GM12878 (cell line): ENCODE measurements at regions not wholly inside any gene's neighbourhood (a gene's known extent, or its start where the extent isn't known, plus 50 kb on each side); places are given as distances from the start of the nearest gene placed in this dataset.

ENCODE experiments used
- ATAC-seq: fragments of 200-7000 bp; cut with Tn5 transposase; 3 replicates; pipeline ENCODE4 v1.9.1; 2020; ENCODE audit warnings: mild to moderate bottlenecking, moderate library complexity
- BruUV-seq: library from RNA; stranded (reverse); fragments of 400-500 nt; replicated peaks from 2 replicates; lab custom pipeline; 2021; lab: Mats Ljungman, UMichigan
- CTCF ChIA-PET: fragments of 300-600 bp; sonication (Branson Sonifier 250); formaldehyde crosslinking; extraction: SDS; loops from one replicate; lab custom pipeline; 2021; ENCODE audit warnings: inconsistent platforms; lab: Yijun Ruan, JAX
- POLR2A ChIA-PET: fragments of 350-600 bp; formaldehyde crosslinking; extraction: SDS; loops from one replicate; lab custom pipeline; 2021; ENCODE audit warnings: inconsistent platforms; lab: Charles Lee
- RAD21 ChIA-PET: fragments of 300-600 bp; sonication (Branson Sonifier 250); formaldehyde crosslinking; loops from one replicate; lab custom pipeline; 2023; ENCODE audit warnings: antibody characterized with exemption; ENCODE audit not compliant: unreplicated experiment; lab: Charles Lee
- SMC1A ChIA-PET: fragments of 300-600 bp; sonication (Branson Sonifier 250); formaldehyde crosslinking; loops from one replicate; lab custom pipeline; 2023; ENCODE audit not compliant: unreplicated experiment, uncharacterized antibody; lab: Charles Lee
- DNase-seq: peaks from one replicate; pipeline ENCODE4 v3.0.0-alpha.2; 2011; ENCODE audit warnings: low read depth, low spot score
- FAIRE-seq: peaks from 3 replicates; lab custom pipeline; 2011; peaks lifted over from hg19 to GRCh38; lab: Jason Lieb, UNC
- H2AFZ ChIP-seq: 2 replicates; pipeline ENCODE4 v1.6.0; 2011; ENCODE audit warnings: low read depth, low read length, control low read depth; ENCODE audit not compliant: control insufficient read depth
- H3K27ac ChIP-seq: 2 replicates; pipeline ENCODE4 v1.5.1; 2011; ENCODE audit warnings: control low read depth; ENCODE audit not compliant: control insufficient read depth, insufficient read depth
- H3K27me3 ChIP-seq, 2 experiments: replicated peaks in 1 of 2; 2 replicates each; pipeline versions ENCODE4 v1.6.0 to v1.6.1; 2011; ENCODE audit warnings: low read length in 1 of 2; ENCODE audit not compliant: control insufficient read depth in 2 of 2, insufficient read depth in 2 of 2
- H3K36me3 ChIP-seq, 2 experiments: 2 replicates each; pipeline ENCODE4 v1.5.1; 2011; ENCODE audit warnings: low read length in 1 of 2; ENCODE audit not compliant: control insufficient read depth in 2 of 2, insufficient read depth in 2 of 2
- H3K4me1 ChIP-seq: 2 replicates; pipeline ENCODE4 v1.6.1; 2011; ENCODE audit warnings: mild to moderate bottlenecking, low read length, moderate library complexity, mixed read lengths; ENCODE audit not compliant: control insufficient read depth, insufficient read depth
- H3K4me2 ChIP-seq: 2 replicates; pipeline ENCODE4 v1.6.0; 2011; ENCODE audit warnings: control low read depth; ENCODE audit not compliant: control insufficient read depth, insufficient read depth
- H3K4me3 ChIP-seq: fragments of 200-600 bp; sonication (generic); 2 replicates; pipeline ENCODE4 v1.5.1; 2016
- H3K79me2 ChIP-seq: 2 replicates; pipeline ENCODE4 v1.6.0; 2011; ENCODE audit warnings: low read length; ENCODE audit not compliant: control insufficient read depth, insufficient read depth
- H3K9ac ChIP-seq: 2 replicates; pipeline ENCODE4 v1.8.0; 2011; ENCODE audit warnings: low read length, control low read depth, mixed read lengths; ENCODE audit not compliant: control insufficient read depth, insufficient read depth
- H3K9me3 ChIP-seq: replicated peaks from 3 replicates; pipeline ENCODE4 v1.5.1; 2011; ENCODE audit warnings: mild to moderate bottlenecking, low read length; ENCODE audit not compliant: control insufficient read depth, insufficient read depth
- H4K20me1 ChIP-seq: 2 replicates; pipeline ENCODE4 v1.6.0; 2011; ENCODE audit not compliant: control insufficient read depth, insufficient read depth
- ASH2L ChIP-seq: fragments of 300-600, 200-600 bp; sonication (generic); IDR thresholded peaks from 2 replicates; pipeline ENCODE4 v1.6.1; 2017; ENCODE audit warnings: low read depth, mild to moderate bottlenecking, borderline replicate concordance
- BCL11A ChIP-seq: IDR thresholded peaks from 2 replicates; pipeline ENCODE4 v1.6.1; 2011; ENCODE audit warnings: low read depth, low read length
- CBX5 ChIP-seq: sonication (generic); IDR thresholded peaks from 2 replicates; pipeline ENCODE4 v1.6.1; 2016; ENCODE audit warnings: low read depth, moderate library complexity, mild to moderate bottlenecking, inconsistent platforms
- CHD4 ChIP-seq: fragments of 200-600 bp; sonication (generic); IDR thresholded peaks from 2 replicates; pipeline ENCODE4 v1.6.1; 2016; ENCODE audit warnings: mild to moderate bottlenecking
- CREM ChIP-seq: IDR thresholded peaks from 2 replicates; pipeline ENCODE4 v1.6.1; 2014; ENCODE audit warnings: antibody characterized with exemption, low read depth
- DPF2 ChIP-seq: fragments of 450-650 bp; IDR thresholded peaks from 2 replicates; pipeline ENCODE4 v1.6.1; 2017; ENCODE audit warnings: mild to moderate bottlenecking
- EGR1 ChIP-seq, 2 experiments: IDR thresholded peaks; 1 replicate in 1 of 2; 2 replicates in 1 of 2; pipeline ENCODE4 v1.6.1; 2011 to 2012; ENCODE audit warnings: low read depth in 2 of 2, low read length in 2 of 2, borderline replicate concordance in 1 of 2, mild to moderate bottlenecking in 1 of 2, moderate library complexity in 1 of 2
- HDAC6 ChIP-seq: fragments of 200-600 bp; sonication (generic); IDR thresholded peaks from one replicate; pipeline ENCODE4 v1.8.0; 2017; ENCODE audit warnings: antibody characterized with exemption; ENCODE audit not compliant: unreplicated experiment
- IKZF2 ChIP-seq, 2 experiments: fragments of 450-650 bp; IDR thresholded peaks; 2 replicates each; pipeline ENCODE4 v1.6.1; 2017; ENCODE audit warnings: mild to moderate bottlenecking in 2 of 2, moderate library complexity in 2 of 2
- JUND ChIP-seq: IDR thresholded peaks from 2 replicates; pipeline ENCODE4 v1.6.1; 2012; ENCODE audit warnings: low read depth, mild to moderate bottlenecking, low read length, improper control_type of control experiment, moderate library complexity
- MTA2 ChIP-seq: fragments of 450-650 bp; IDR thresholded peaks from 2 replicates; pipeline ENCODE4 v1.6.1; 2016; ENCODE audit warnings: low read depth, mild to moderate bottlenecking, moderate library complexity
- MXI1 ChIP-seq: fragments of 150-350 bp; IDR thresholded peaks from 2 replicates; pipeline ENCODE4 v1.6.1; 2011; ENCODE audit warnings: low read depth, mild to moderate bottlenecking, inconsistent platforms, low read length, improper control_type of control experiment
- MYB ChIP-seq: fragments of 150-350 bp; IDR thresholded peaks from 2 replicates; pipeline ENCODE4 v1.6.1; 2014; ENCODE audit warnings: mild to moderate bottlenecking, low read depth, low read length, borderline replicate concordance
- PBX3 ChIP-seq: IDR thresholded peaks from 2 replicates; pipeline ENCODE4 v1.6.1; 2011; ENCODE audit warnings: mild to moderate bottlenecking, low read depth, low read length, moderate library complexity; ENCODE audit not compliant: insufficient replicate concordance
- PML ChIP-seq: IDR thresholded peaks from 2 replicates; pipeline ENCODE4 v1.6.1; 2012; ENCODE audit warnings: low read length, inconsistent platforms
- STAT3 ChIP-seq: IDR thresholded peaks from 2 replicates; pipeline ENCODE4 v1.6.1; 2011; ENCODE audit warnings: low read depth, low read length, improper control_type of control experiment
- YY1 ChIP-seq: IDR thresholded peaks from 2 replicates; pipeline ENCODE4 v1.6.1; 2011; ENCODE audit warnings: low read depth, mild to moderate bottlenecking, low read length
- ZNF24 ChIP-seq: fragments of 450-650 bp; IDR thresholded peaks from 2 replicates; pipeline ENCODE4 v1.6.1; 2017; ENCODE audit warnings: antibody characterized with exemption, mild to moderate bottlenecking
- WGBS: methylation state at CpG from one replicate; pipeline ENCODE4 v1.1.6; 2016; ENCODE audit warnings: low lambda C conversion rate; ENCODE audit not compliant: insufficient replicate concordance, insufficient coverage; ENCODE audit errors: missing lambda C conversion rate; 5-methylcytosine and 5-hydroxymethylcytosine counted together
- in situ Hi-C: fragments of 300-500 bp; cut with MboI; formaldehyde crosslinking; loops from 9 replicates; pipeline ENCODE4 v1.14.3; 2018; ENCODE audit warnings: mixed read lengths
- intact Hi-C: fragments of 100-400 bp; cut with micrococcal nuclease; formaldehyde crosslinking; loops from one replicate; pipeline ENCODE4 v1.14.2; 2022; ENCODE audit not compliant: unreplicated experiment
- TF ChIP-seq, protein P1 (sequence below): fragments of 450-650 bp; IDR thresholded peaks from 2 replicates; pipeline ENCODE4 v1.6.1; 2017; ENCODE audit warnings: mild to moderate bottlenecking

DNA sequence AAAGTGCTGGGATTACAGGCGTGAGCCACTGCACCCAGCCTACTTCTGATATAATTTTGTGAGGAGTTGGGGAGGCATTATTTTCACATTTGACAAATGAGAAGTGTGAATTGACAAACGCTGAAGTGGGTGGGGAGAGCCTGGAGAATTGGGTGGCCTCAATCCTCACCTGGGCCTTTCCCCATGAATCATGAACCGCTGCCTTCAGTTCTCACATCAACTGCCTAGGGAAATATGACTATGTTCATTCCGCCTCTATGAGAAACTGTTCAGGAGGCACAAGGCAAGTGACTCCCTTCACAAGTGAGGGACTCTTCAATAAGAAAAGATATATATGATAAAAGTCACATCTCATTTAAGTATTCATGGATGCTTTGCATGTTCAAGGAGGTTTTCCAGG lies 96.6 kb upstream of the RND3 start:
- ChIA-PET POLR2A (interaction anchor here (0.8 to 1.5 kb wide), 3 partner anchors 9 to 114 kb away, joined by 3 read pairs; no protein-coding TSS in a partner anchor), RAD21 (interaction anchor here (1.2 to 7.2 kb wide), 4 partner anchors 10 to 105 kb away, joined by 3 to 71 read pairs (median 6); no protein-coding TSS in a partner anchor)

More for the DNA sequence above, 96.6 kb upstream of the RND3 start:
- Histone ChIP-seq H3K9ac (no peak overlapping the region), H3K27me3 (no peaks in the 10 kb centered on the region), H3K27ac (no peak overlapping the region), H3K4me1 (no peaks in the 10 kb centered on the region), H3K9me3 (no peaks in the 10 kb centered on the region; the same call in 2 of the 3 replicates), H4K20me1 (no peaks in the 10 kb centered on the region), H3K4me3 (no peak overlapping the region), H3K4me2 (no peak overlapping the region), H3K79me2 (no peaks in the 10 kb centered on the region), H2AFZ (no peak overlapping the region), H3K36me3 (no peaks in the 10 kb centered on the region)
- in situ Hi-C loops: no loop called here
- ChIA-PET SMC1A (interaction anchor here (0.6 to 5.8 kb wide), 11 partner anchors 9 to 82 kb away, joined by 3 to 47 read pairs (median 7); no protein-coding TSS in a partner anchor), CTCF (interaction anchor here (1.6 to 3.9 kb wide), 3 partner anchors 8 to 17 kb away, joined by 5 to 31 read pairs (median 10); no protein-coding TSS in a partner anchor)
- ATAC-seq (peak; percentile 32), FAIRE-seq (no peak), DNase-seq (no peak)
- TF ChIP-seq PBX3: no peak
- no peak for TF ChIP-seq CHD4
- no peak for TF ChIP-seq ASH2L
- no peak for TF ChIP-seq HDAC6
- no peak for TF ChIP-seq JUND
- TF ChIP-seq MXI1: no peak
- TF ChIP-seq STAT3: no peak
- TF ChIP-seq DPF2: no peak
- no peak for TF ChIP-seq MYB
- no peak for TF ChIP-seq MTA2
- TF ChIP-seq EGR1 (IDR thresholded peaks at IDR 0.05; ENCODE audit: borderline replicate concordance in 1 of 2, low read depth in 2 of 2, low read length in 2 of 2): no peak
- TF ChIP-seq YY1: no peak
- no peak for TF ChIP-seq CREM
- TF ChIP-seq, protein P1, sequence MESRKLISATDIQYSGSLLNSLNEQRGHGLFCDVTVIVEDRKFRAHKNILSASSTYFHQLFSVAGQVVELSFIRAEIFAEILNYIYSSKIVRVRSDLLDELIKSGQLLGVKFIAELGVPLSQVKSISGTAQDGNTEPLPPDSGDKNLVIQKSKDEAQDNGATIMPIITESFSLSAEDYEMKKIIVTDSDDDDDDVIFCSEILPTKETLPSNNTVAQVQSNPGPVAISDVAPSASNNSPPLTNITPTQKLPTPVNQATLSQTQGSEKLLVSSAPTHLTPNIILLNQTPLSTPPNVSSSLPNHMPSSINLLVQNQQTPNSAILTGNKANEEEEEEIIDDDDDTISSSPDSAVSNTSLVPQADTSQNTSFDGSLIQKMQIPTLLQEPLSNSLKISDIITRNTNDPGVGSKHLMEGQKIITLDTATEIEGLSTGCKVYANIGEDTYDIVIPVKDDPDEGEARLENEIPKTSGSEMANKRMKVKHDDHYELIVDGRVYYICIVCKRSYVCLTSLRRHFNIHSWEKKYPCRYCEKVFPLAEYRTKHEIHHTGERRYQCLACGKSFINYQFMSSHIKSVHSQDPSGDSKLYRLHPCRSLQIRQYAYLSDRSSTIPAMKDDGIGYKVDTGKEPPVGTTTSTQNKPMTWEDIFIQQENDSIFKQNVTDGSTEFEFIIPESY: no peak
- TF ChIP-seq IKZF2 (IDR thresholded peaks at IDR 0.05): no peak
- no peak for TF ChIP-seq ZNF24
- TF ChIP-seq BCL11A: no peak
- no peak for TF ChIP-seq PML
- no peak for TF ChIP-seq CBX5
- no TSS peak for BruUV-seq
- WGBS: 48% methylated on average over 4 of the region's 4 CpGs
- intact Hi-C loops: no loop called here
